Fibroblast of the aortic adventitia (primary cell): ENCODE measurements at regions not wholly inside any gene's neighbourhood (a gene's known extent, or its start where the extent isn't known, plus 50 kb on each side); places are given as distances from the start of the nearest gene placed in this dataset.

Experiments used
- DNase-seq: peaks from one replicate; pipeline ENCODE4 v3.0.0-alpha.2; 2010; ENCODE audit warnings: low read depth
- H3K4me3 ChIP-seq: 2 replicates; pipeline ENCODE4 v1.5.1; 2011; ENCODE audit warnings: low read depth, mild to moderate bottlenecking, control low read depth, low read length, moderate library complexity
- CTCF ChIP-seq: IDR thresholded peaks from 2 replicates; pipeline ENCODE4 v1.5.1; 2011; ENCODE audit warnings: mild to moderate bottlenecking, low read length, control low read depth, inconsistent platforms; ENCODE audit not compliant: insufficient read depth

DNA sequence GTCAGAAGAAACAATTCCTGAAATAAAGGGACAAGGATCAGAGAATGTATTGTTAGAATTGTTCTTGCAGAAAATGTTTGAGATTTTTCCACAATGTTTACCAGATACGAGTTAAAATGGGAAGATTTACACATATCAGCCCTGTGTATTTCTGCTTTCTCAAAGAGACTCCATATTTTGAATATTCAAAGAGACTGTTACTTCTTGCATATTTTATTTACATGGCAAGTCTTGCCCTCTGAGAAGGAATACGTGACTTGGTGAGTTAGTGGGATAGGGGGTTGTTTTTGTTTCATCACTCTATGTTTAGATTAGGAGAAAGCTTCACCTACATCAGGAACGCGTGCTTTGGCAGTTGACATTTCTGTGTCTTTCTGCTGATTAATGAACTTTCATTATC is 56.1 kb upstream of the ZDHHC17 start:
- DNase-seq = no peak
- H3K4me3 ChIP-seq = no peak overlapping the region
- no peak for TF ChIP-seq CTCF

DNA sequence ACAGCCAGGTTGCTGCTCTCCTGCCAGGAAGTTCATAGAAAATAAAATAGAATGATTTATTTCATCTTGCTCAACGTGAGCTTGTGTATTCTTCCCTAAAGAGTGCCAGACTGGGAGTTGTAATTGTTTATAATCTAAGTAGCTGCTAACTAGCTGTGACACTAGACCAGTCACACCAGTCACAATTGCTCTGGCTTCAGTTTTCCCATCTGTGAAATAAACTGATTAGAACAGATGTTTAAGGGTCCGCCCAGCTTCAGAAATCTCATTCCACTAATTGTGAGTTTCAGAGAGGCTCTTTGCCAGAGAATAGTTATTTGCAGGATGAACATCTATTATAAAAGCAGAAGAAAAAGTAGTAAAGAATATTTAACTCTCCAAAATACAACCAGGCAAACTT is 55.6 kb upstream of the ZDHHC17 start:
- H3K4me3 ChIP-seq = no peak overlapping the region
- DNase-seq = no peak
- TF ChIP-seq CTCF = no peak

- DNase-seq = no peak
- no peak overlapping the region for H3K4me3 ChIP-seq
- TF ChIP-seq CTCF = no peak
These were observed 52.7 kb upstream of the ZDHHC17 start for GRCh38 chr12:76711241-76711640.

GRCh38 chr12:76713130-76713529 is 50.8 kb upstream of the ZDHHC17 start:
- no peak for DNase-seq
- TF ChIP-seq CTCF = no peak
- no peak overlapping the region for H3K4me3 ChIP-seq

- TF ChIP-seq CTCF = no peak
- no peak for DNase-seq
- no peak overlapping the region for H3K4me3 ChIP-seq
These were observed 49.9 kb upstream of the ZDHHC17 start for GRCh38 chr12:76713986-76714385.
